Skeletal muscle tissue (tissue), 3 donors: ENCODE measurements at regions not wholly inside any gene's neighbourhood (a gene's known extent, or its start where the extent isn't known, plus 50 kb on each side); places are given as distances from the start of the nearest gene placed in this dataset.

ENCODE experiments used
- H3K27ac ChIP-seq: one replicate; pipeline ENCODE4 v1.7.0; 2013; ENCODE audit warnings: mild to moderate bottlenecking, low read depth, low read length, inconsistent platforms
- H3K27me3 ChIP-seq, 3 donors: one replicate each; pipeline ENCODE4 v1.7.0; 2013; ENCODE audit warnings: low read length in 3 of 3; ENCODE audit not compliant: control insufficient read depth in 3 of 3, insufficient read depth in 3 of 3
- H3K36me3 ChIP-seq, 3 donors: one replicate each; pipeline ENCODE4 v1.7.0; 2013; ENCODE audit warnings: low read length in 3 of 3; ENCODE audit not compliant: control insufficient read depth in 3 of 3, insufficient read depth in 3 of 3
- H3K4me1 ChIP-seq, 3 donors: one replicate each; pipeline ENCODE4 v1.7.0; 2013; ENCODE audit warnings: low read length in 3 of 3, mild to moderate bottlenecking in 3 of 3; ENCODE audit not compliant: control insufficient read depth in 3 of 3, insufficient read depth in 3 of 3
- H3K4me3 ChIP-seq, 3 donors: one replicate each; pipeline ENCODE4 v1.7.0; 2013; ENCODE audit warnings: low read length in 3 of 3
- H3K9ac ChIP-seq, 3 donors: one replicate each; pipeline ENCODE4 v1.7.0; 2013; ENCODE audit warnings: low read length in 3 of 3, mild to moderate bottlenecking in 3 of 3, moderate library complexity in 2 of 3, low read depth in 1 of 3
- H3K9me3 ChIP-seq, 3 donors: one replicate each; pipeline ENCODE4 v1.7.0; 2013; ENCODE audit warnings: low read length in 3 of 3; ENCODE audit not compliant: control insufficient read depth in 3 of 3
- donor health status: Osteomylitis.

- H3K27ac ChIP-seq: no peak overlapping the region
- peaks cover 7 to 25% (median 9%) of the 10 kb centered on the region in 3 donors for H3K27me3 ChIP-seq
Observed at GRCh38 chr6:169940481-169941271, 189.3 kb downstream of the ERMARD start.

GRCh38 chr6:169939554-169940164 lies 188.2 kb downstream of the ERMARD start:
- Histone ChIP-seq H3K4me3 (no peak overlapping the region), H3K9ac (no peak overlapping the region), H3K27me3 (peaks cover 7 to 31% (median 9%) of the 10 kb centered on the region in 3 donors)

More at GRCh38 chr6:169940481-169941271, 189.3 kb downstream of the ERMARD start:
- Histone ChIP-seq H3K36me3 (no peaks in the 10 kb centered on the region), H3K4me1 (no peaks in the 10 kb centered on the region), H3K9ac (no peak overlapping the region), H3K9me3 (peaks cover 0 to 2% (median 0%) of the 10 kb centered on the region in 3 donors), H3K4me3 (no peak overlapping the region)

GRCh38 chr6:169938731-169939130 lies 187.3 kb downstream of the ERMARD start:
- Histone ChIP-seq H3K27me3 (peaks cover 7 to 37% (median 9%) of the 10 kb centered on the region in 3 donors), H3K27ac (no peak overlapping the region)

More at GRCh38 chr6:169939554-169940164, 188.2 kb downstream of the ERMARD start:
- Histone ChIP-seq H3K27ac (no peak overlapping the region), H3K36me3 (no peaks in the 10 kb centered on the region), H3K9me3 (peaks cover 0 to 2% (median 0%) of the 10 kb centered on the region in 3 donors), H3K4me1 (peaks cover 1 to 2% (median 1%) of the 10 kb centered on the region in 3 donors)

GRCh38 chr6:169938262-169938701 lies 186.9 kb downstream of the ERMARD start:
- H3K9ac ChIP-seq: no peak overlapping the region
- H3K4me1 ChIP-seq: peaks cover 12 to 13% (median 12%) of the 10 kb centered on the region in 3 donors
- no peak overlapping the region for H3K4me3 ChIP-seq
- no peaks in the 10 kb centered on the region for H3K36me3 ChIP-seq
- peaks cover 7 to 41% (median 9%) of the 10 kb centered on the region in 3 donors for H3K27me3 ChIP-seq
- H3K27ac ChIP-seq: no peak overlapping the region
- H3K9me3 ChIP-seq: no peaks in the 10 kb centered on the region

More at GRCh38 chr6:169938731-169939130, 187.3 kb downstream of the ERMARD start:
- H3K4me3 ChIP-seq: no peak overlapping the region
- H3K9ac ChIP-seq: no peak overlapping the region
- H3K9me3 ChIP-seq: peaks cover 0 to 2% (median 0%) of the 10 kb centered on the region in 3 donors
- no peaks in the 10 kb centered on the region for H3K36me3 ChIP-seq
- peaks cover 9 to 12% (median 10%) of the 10 kb centered on the region in 3 donors for H3K4me1 ChIP-seq

- Histone ChIP-seq H3K4me1 (peaks cover 12 to 13% (median 12%) of the 10 kb centered on the region in 3 donors), H3K36me3 (no peaks in the 10 kb centered on the region), H3K27me3 (peaks cover 7 to 42% (median 9%) of the 10 kb centered on the region in 3 donors), H3K4me3 (no peak overlapping the region), H3K9me3 (no peaks in the 10 kb centered on the region), H3K9ac (no peak overlapping the region), H3K27ac (no peak overlapping the region)
Observed at GRCh38 chr6:169937389-169938261, 186.2 kb downstream of the ERMARD start.

GRCh38 chr6:169936355-169936975 lies 185.0 kb downstream of the ERMARD start:
- H3K4me3 ChIP-seq: no peak overlapping the region
- H3K27me3 ChIP-seq: peaks cover 7 to 42% (median 9%) of the 10 kb centered on the region in 3 donors
- H3K36me3 ChIP-seq: no peaks in the 10 kb centered on the region
- no peak overlapping the region for H3K9ac ChIP-seq
- no peaks in the 10 kb centered on the region for H3K9me3 ChIP-seq
- no peak overlapping the region for H3K27ac ChIP-seq
- peaks cover 12 to 13% (median 12%) of the 10 kb centered on the region in 3 donors for H3K4me1 ChIP-seq

GRCh38 chr6:169935861-169936260 lies 184.4 kb downstream of the ERMARD start:
- Histone ChIP-seq H3K27ac (no peak overlapping the region), H3K9me3 (no peaks in the 10 kb centered on the region), H3K4me1 (peaks cover 12 to 13% (median 12%) of the 10 kb centered on the region in 3 donors), H3K27me3 (peaks cover 9 to 46% (median 11%) of the 10 kb centered on the region in 3 donors), H3K4me3 (no peak overlapping the region), H3K36me3 (no peaks in the 10 kb centered on the region), H3K9ac (no peak overlapping the region)

GRCh38 chr6:169935348-169935718 lies 183.9 kb downstream of the ERMARD start:
- peaks cover 12 to 13% (median 12%) of the 10 kb centered on the region in 3 donors for H3K4me1 ChIP-seq
- H3K27me3 ChIP-seq: peaks cover 9 to 46% (median 11%) of the 10 kb centered on the region in 3 donors
- no peak overlapping the region for H3K9ac ChIP-seq
- no peak overlapping the region for H3K4me3 ChIP-seq
- H3K36me3 ChIP-seq: no peaks in the 10 kb centered on the region
- H3K9me3 ChIP-seq: no peaks in the 10 kb centered on the region
- no peak overlapping the region for H3K27ac ChIP-seq

- H3K36me3 ChIP-seq: no peaks in the 10 kb centered on the region
- peaks cover 12 to 13% (median 12%) of the 10 kb centered on the region in 3 donors for H3K4me1 ChIP-seq
- peaks cover 9 to 44% (median 11%) of the 10 kb centered on the region in 3 donors for H3K27me3 ChIP-seq
- H3K27ac ChIP-seq: no peak overlapping the region
- peak overlapping the region in 1 of 3 donors; percentile 25 for H3K9ac ChIP-seq
- peak overlapping the region in 2 of 3 donors; percentile 35 to 60 for H3K4me3 ChIP-seq
- no peaks in the 10 kb centered on the region for H3K9me3 ChIP-seq
Observed at GRCh38 chr6:169934699-169935347, 183.4 kb downstream of the ERMARD start.
